H1 (cell line): ENCODE measurements at regions not wholly inside any gene's neighbourhood (a gene's known extent, or its start where the extent isn't known, plus 50 kb on each side); places are given as distances from the start of the nearest gene placed in this dataset.

Source experiments
- CTCF ChIA-PET: fragments of 300-600 bp; sonication (Branson Sonifier 250); formaldehyde crosslinking; loops from one replicate; lab custom pipeline; 2021; ENCODE audit not compliant: partially characterized antibody; lab: Charles Lee
- POLR2A ChIA-PET: fragments of 300-600 bp; sonication (Branson Sonifier 250); formaldehyde crosslinking; loops from one replicate; lab custom pipeline; 2021; ENCODE audit warnings: inconsistent platforms; ENCODE audit not compliant: partially characterized antibody; lab: Charles Lee
- DNase-seq, 2 experiments: peaks; one replicate each; pipeline versions ENCODE4 v3.0.0 to v3.0.0-alpha.2; 2010 to 2022; ENCODE audit warnings: low spot score in 2 of 2, low read depth in 1 of 2, mixed read lengths in 1 of 2
- FAIRE-seq: peaks from 2 replicates; lab custom pipeline; 2011; peaks lifted over from hg19 to GRCh38; lab: Jason Lieb, UNC
- H2AFZ ChIP-seq: 2 replicates; pipeline ENCODE4 v1.8.1; 2012; ENCODE audit warnings: low read length, inconsistent platforms
- H2AK5ac ChIP-seq: 2 replicates; pipeline ENCODE4 v1.6.1; 2013; ENCODE audit warnings: low read depth, low read length
- H2BK120ac ChIP-seq: replicated peaks from 2 replicates; pipeline ENCODE3; 2013; ENCODE audit warnings: low read depth, low read length, inconsistent platforms
- H2BK12ac ChIP-seq: 2 replicates; pipeline ENCODE4 v1.6.1; 2013; ENCODE audit warnings: low read depth, low read length
- H2BK15ac ChIP-seq: 2 replicates; pipeline ENCODE4 v1.6.1; 2013; ENCODE audit warnings: low read length
- H2BK20ac ChIP-seq: 2 replicates; pipeline ENCODE4 v1.6.1; 2013; ENCODE audit warnings: low read length
- H2BK5ac ChIP-seq: 2 replicates; pipeline ENCODE4 v1.6.1; 2013; ENCODE audit warnings: low read depth, low read length
- H3K14ac ChIP-seq: 2 replicates; pipeline ENCODE4 v1.6.1; 2013; ENCODE audit warnings: inconsistent platforms; ENCODE audit not compliant: insufficient read length
- H3K18ac ChIP-seq: 2 replicates; pipeline ENCODE4 v1.6.1; 2013; ENCODE audit warnings: low read length; ENCODE audit errors: extremely low read depth
- H3K23ac ChIP-seq: 2 replicates; pipeline ENCODE4 v1.6.1; 2013; ENCODE audit warnings: inconsistent platforms; ENCODE audit not compliant: insufficient read length
- H3K23me2 ChIP-seq: 2 replicates; pipeline ENCODE4 v1.6.1; 2013; ENCODE audit warnings: low read depth, low read length
- H3K27ac ChIP-seq: 2 replicates; pipeline ENCODE4 v1.6.1; 2011; ENCODE audit warnings: low read depth, low read length, inconsistent platforms
- H3K27me3 ChIP-seq, 4 experiments: replicated peaks in 1 of 4; 1 replicate in 1 of 4; 2 replicates in 3 of 4; pipeline versions ENCODE4 v1.6.1 to v1.8.1; 2011 to 2013; ENCODE audit warnings: low read length in 3 of 4, mild to moderate bottlenecking in 3 of 4, inconsistent platforms in 2 of 4, mixed read lengths in 2 of 4, moderate library complexity in 1 of 4; ENCODE audit not compliant: control insufficient read depth in 3 of 4, insufficient read depth in 3 of 4; ENCODE audit errors: extremely low read depth in 1 of 4
- H3K36me3 ChIP-seq, 4 experiments: 2 replicates each; pipeline versions ENCODE4 v1.6.1 to v1.8.1; 2011 to 2013; ENCODE audit warnings: mild to moderate bottlenecking in 4 of 4, low read length in 3 of 4, moderate library complexity in 2 of 4, control low read depth in 1 of 4, inconsistent platforms in 1 of 4; ENCODE audit not compliant: insufficient read depth in 4 of 4, control insufficient read depth in 2 of 4
- H3K4ac ChIP-seq: replicated peaks from 2 replicates; pipeline ENCODE3; 2013; ENCODE audit warnings: low read length, low read depth, mixed read lengths, inconsistent platforms; ENCODE audit not compliant: insufficient read length
- H3K4me1 ChIP-seq, 4 experiments: replicated peaks in 1 of 4; 1 replicate in 1 of 4; 2 replicates in 3 of 4; pipeline versions ENCODE4 v1.6.1 to v1.8.1; 2011 to 2013; ENCODE audit warnings: low read length in 3 of 4, inconsistent platforms in 2 of 4, mixed read lengths in 1 of 4; ENCODE audit not compliant: insufficient read depth in 4 of 4, control insufficient read depth in 3 of 4
- H3K4me2 ChIP-seq, 2 experiments: 2 replicates each; pipeline versions ENCODE4 v1.6.1 to v1.8.1; 2011 to 2013; ENCODE audit warnings: low read depth in 2 of 2, low read length in 2 of 2, control low read depth in 1 of 2, inconsistent platforms in 1 of 2, mild to moderate bottlenecking in 1 of 2; ENCODE audit not compliant: insufficient read depth in 1 of 2
- H3K4me3 ChIP-seq, 4 experiments: fragments of 200-600, 300-600 bp in 1 of 4; sonication (generic), shearing (Covaris generic), sonication (Bioruptor Twin) in 1 of 4; 2 replicates each; pipeline versions ENCODE4 v1.5.1 to v1.8.1; 2011 to 2016; ENCODE audit warnings: low read length in 4 of 4, low read depth in 3 of 4, control low read depth in 2 of 4, inconsistent platforms in 2 of 4, mild to moderate bottlenecking in 2 of 4, mixed read lengths in 1 of 4, moderate library complexity in 1 of 4; ENCODE audit not compliant: insufficient read depth in 2 of 4; ENCODE audit errors: extremely low read depth in 1 of 4
- H3K56ac ChIP-seq: replicated peaks from 2 replicates; pipeline ENCODE3; 2013; ENCODE audit warnings: low read depth, mild to moderate bottlenecking, mixed read lengths, low read length, inconsistent platforms; ENCODE audit not compliant: insufficient read length
- H3K79me1 ChIP-seq: 2 replicates; pipeline ENCODE4 v1.6.1; 2013; ENCODE audit warnings: low read depth, low read length, control low read depth
- H3K79me2 ChIP-seq, 2 experiments: 2 replicates each; pipeline versions ENCODE4 v1.6.1 to v1.8.1; 2012 to 2013; ENCODE audit warnings: low read length in 2 of 2, mild to moderate bottlenecking in 2 of 2, inconsistent platforms in 1 of 2; ENCODE audit not compliant: insufficient read depth in 2 of 2, control insufficient read depth in 1 of 2
- H3K9ac ChIP-seq, 4 experiments: replicated peaks in 1 of 4; 1 replicate in 1 of 4; 2 replicates in 3 of 4; pipeline versions ENCODE4 v1.6.1 to v1.8.1; 2011 to 2013; ENCODE audit warnings: low read depth in 3 of 4, low read length in 3 of 4, control low read depth in 2 of 4, mild to moderate bottlenecking in 2 of 4, moderate library complexity in 2 of 4, inconsistent platforms in 1 of 4; ENCODE audit errors: extremely low read depth in 1 of 4
- H3K9me3 ChIP-seq, 2 experiments: 2 replicates each; pipeline versions ENCODE4 v1.6.1 to v1.8.1; 2012 to 2013; ENCODE audit warnings: mild to moderate bottlenecking in 2 of 2, moderate library complexity in 2 of 2, control low read depth in 1 of 2, inconsistent platforms in 1 of 2, low read depth in 1 of 2, low read length in 1 of 2, mixed read lengths in 1 of 2; ENCODE audit not compliant: insufficient read depth in 2 of 2
- H4K20me1 ChIP-seq, 2 experiments: replicated peaks in 1 of 2; 2 replicates each; pipeline versions ENCODE3 to v1.8.1; 2011 to 2013; ENCODE audit warnings: inconsistent platforms in 2 of 2, low read length in 2 of 2, mild to moderate bottlenecking in 1 of 2; ENCODE audit not compliant: insufficient read depth in 2 of 2, control insufficient read depth in 1 of 2
- H4K5ac ChIP-seq: 2 replicates; pipeline ENCODE4 v1.6.1; 2013; ENCODE audit warnings: low read length, low read depth, mixed read lengths, inconsistent platforms; ENCODE audit not compliant: insufficient read length
- H4K8ac ChIP-seq: 2 replicates; pipeline ENCODE4 v1.8.0; 2013; ENCODE audit warnings: mild to moderate bottlenecking, moderate library complexity, low read length, inconsistent platforms; ENCODE audit not compliant: insufficient read depth; ENCODE audit errors: extremely low read depth
- H4K91ac ChIP-seq: replicated peaks from 2 replicates; pipeline ENCODE3; 2013; ENCODE audit warnings: low read length, mixed read lengths, inconsistent platforms; ENCODE audit not compliant: insufficient read length
- ATF3 ChIP-seq: IDR thresholded peaks from 2 replicates; pipeline ENCODE4 v1.6.1; 2011; ENCODE audit warnings: low read depth, mild to moderate bottlenecking, low read length; ENCODE audit not compliant: insufficient read depth
- BRCA1 ChIP-seq: IDR thresholded peaks from 2 replicates; pipeline ENCODE4 v1.6.1; 2012; ENCODE audit warnings: low read depth, low read length, improper control_type of control experiment
- HDAC6 ChIP-seq: IDR thresholded peaks from one replicate; pipeline ENCODE4 v1.7.1; 2012; ENCODE audit warnings: low read depth, mild to moderate bottlenecking, inconsistent platforms, low read length, moderate library complexity
- KDM1A ChIP-seq: fragments of 200-600, 300-600 bp; sonication (generic); IDR thresholded peaks from 2 replicates; pipeline ENCODE4 v1.7.1; 2016; ENCODE audit warnings: mild to moderate bottlenecking, low read length, borderline replicate concordance
- POLR2AphosphoS5 ChIP-seq: IDR thresholded peaks from 2 replicates; pipeline ENCODE4 v1.6.1; 2011; ENCODE audit warnings: low read depth, low read length
- WGBS, 2 experiments: shearing (Covaris generic) in 1 of 2; methylation state at CpG; one replicate each; pipeline versions ENCODE4 v1.1.6 to v1.1.7; 2013 to 2015; ENCODE audit warnings: low lambda C conversion rate in 2 of 2, mixed read lengths in 2 of 2, inconsistent platforms in 1 of 2, low coverage in 1 of 2, missing lambda C conversion rate in 1 of 2; ENCODE audit not compliant: insufficient replicate concordance in 2 of 2, insufficient coverage in 1 of 2, insufficient read length in 1 of 2; ENCODE audit errors: extremely low coverage in 1 of 2, missing lambda C conversion rate in 1 of 2; 5-methylcytosine and 5-hydroxymethylcytosine counted together

DNA sequence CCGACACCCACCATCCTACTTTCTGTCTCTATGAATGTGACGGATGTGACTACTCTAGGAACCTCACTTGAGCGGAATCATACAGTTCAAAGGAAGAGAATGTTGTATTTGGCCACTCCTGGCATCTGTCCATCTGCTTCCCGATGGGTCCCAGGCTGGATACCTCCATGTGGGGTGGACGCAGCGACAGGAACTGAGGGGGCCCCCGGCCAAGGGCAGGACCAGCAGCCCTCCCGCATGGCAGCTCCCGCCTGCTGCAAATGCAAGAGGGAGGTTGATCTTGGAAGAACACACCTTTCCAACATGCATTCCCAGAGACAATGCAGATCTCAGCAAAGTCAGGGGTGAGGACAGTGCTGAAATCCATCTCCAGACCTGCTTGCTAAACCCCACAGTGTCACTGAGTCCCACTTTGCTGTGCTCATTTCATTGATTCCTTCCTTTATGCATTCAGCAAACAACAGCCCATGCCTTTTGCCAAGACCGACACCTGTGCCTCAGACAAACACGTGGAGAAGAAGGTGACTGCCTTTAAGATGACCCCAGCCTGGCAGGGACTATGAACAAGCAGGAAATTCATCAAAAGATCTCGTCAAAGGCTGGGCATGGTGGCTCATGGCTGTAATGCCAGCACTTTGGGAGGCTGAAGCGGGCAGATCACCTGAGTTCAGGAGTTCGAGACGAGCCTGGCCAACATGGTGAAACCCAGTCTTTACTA is 246.2 kb downstream of the CTTN start:
- no peak overlapping the region for H4K5ac ChIP-seq
- peak overlapping the region; percentile 66; the same call in 1 of the 2 replicates for H2BK15ac ChIP-seq
- no peak overlapping the region for H4K8ac ChIP-seq
- no peak overlapping the region for H3K56ac ChIP-seq
- H3K4me3 ChIP-seq, result no peak overlapping the region
- peak overlapping the region; percentile 97 for H4K91ac ChIP-seq
- 85% methylated on average over 15 of the region's 15 CpGs; no CpG with 5 or more reads in 1 of the 2 experiments for WGBS, 2 experiments
- TF ChIP-seq POLR2AphosphoS5 (no peak), ATF3 (no peak), KDM1A (no peak), HDAC6 (no peak), BRCA1 (no peak)
- 0 out of 2 replicates have a peak overlapping the region, but pooled peaks have one; percentile 86 for H3K18ac ChIP-seq
- H2AFZ ChIP-seq, result no peak overlapping the region
- peak overlapping the region; percentile 24 for H2BK120ac ChIP-seq
- H2BK5ac ChIP-seq, result peak overlapping the region; percentile 99; the same call in 1 of the 2 replicates
- H3K9me3 ChIP-seq, result no peaks in the 10 kb centered on the region
- H3K23ac ChIP-seq, result no peak overlapping the region
- H3K36me3 ChIP-seq, result no peaks in the 10 kb centered on the region
- peak overlapping the region; percentile 99 for H2BK20ac ChIP-seq
- H3K27ac ChIP-seq, result no peak overlapping the region
- peaks cover 30 to 55% (median 47%) of the 10 kb centered on the region in 4 experiments for H3K4me1 ChIP-seq
- FAIRE-seq (no peak), DNase-seq (no peak)
- peak overlapping the region; percentile 28 for H3K4ac ChIP-seq
- POLR2A ChIA-PET, result interaction anchor here (1.1 to 5.1 kb wide), 3 partner anchors 11 to 39 kb away, joined by 3 to 25 read pairs (median 4); no protein-coding TSS in a partner anchor
- H3K9ac ChIP-seq, result no peak overlapping the region; a peak in 1 of 7 replicates
- no peaks in the 10 kb centered on the region for H3K27me3 ChIP-seq
- H2AK5ac ChIP-seq, result peak overlapping the region; percentile 97
- H2BK12ac ChIP-seq, result peak overlapping the region; percentile 84
- no peaks in the 10 kb centered on the region for H4K20me1 ChIP-seq
- H3K79me1 ChIP-seq, result peaks cover 7% of the 10 kb centered on the region
- H3K4me2 ChIP-seq, result peak overlapping the region in 1 of 2 experiments; percentile 6; a peak in 1 of 4 replicates
- peaks cover 3% of the 10 kb centered on the region; the same call in 1 of the 2 replicates for H3K23me2 ChIP-seq
- CTCF ChIA-PET, result interaction anchor here (1.4 to 2.7 kb wide), 4 partner anchors 8 to 134 kb away, joined by 5 to 9 read pairs (median 6); no protein-coding TSS in a partner anchor
- peaks cover 0 to 27% of the 10 kb centered on the region in 2 experiments; a peak in 2 of 4 replicates for H3K79me2 ChIP-seq
- no peak overlapping the region for H3K14ac ChIP-seq
